Spinal cord (tissue), 9 donors: ENCODE measurements at regions not wholly inside any gene's neighbourhood (a gene's known extent, or its start where the extent isn't known, plus 50 kb on each side); places are given as distances from the start of the nearest gene placed in this dataset.
A peak's percentile ranks its signal among the peaks of the same experiment; 100 is the strongest.

Experiments
- DNase-seq, 6 donors: peaks; one replicate each; pipeline versions ENCODE4 v3.0.0 to v3.0.0-alpha.2; 2013 to 2015; ENCODE audit warnings: low spot score in 6 of 6, low read depth in 4 of 6
- H3K27ac ChIP-seq: one replicate; pipeline ENCODE4 v1.5.1; 2013; ENCODE audit warnings: low read depth, low read length, control low read depth
- H3K27me3 ChIP-seq: one replicate; pipeline ENCODE4 v1.6.1; 2013; ENCODE audit warnings: low read length; ENCODE audit not compliant: control insufficient read depth, insufficient read depth
- H3K36me3 ChIP-seq: one replicate; pipeline ENCODE4 v1.6.1; 2013; ENCODE audit warnings: low read length; ENCODE audit not compliant: control insufficient read depth, insufficient read depth
- H3K4me1 ChIP-seq: one replicate; pipeline ENCODE4 v1.6.1; 2013; ENCODE audit warnings: low read length; ENCODE audit not compliant: control insufficient read depth, insufficient read depth
- H3K4me3 ChIP-seq: one replicate; pipeline ENCODE4 v1.5.1; 2013; ENCODE audit warnings: low read depth, low read length, control low read depth
- H3K9me3 ChIP-seq: one replicate; pipeline ENCODE4 v1.6.1; 2013; ENCODE audit warnings: low read length; ENCODE audit not compliant: control insufficient read depth, insufficient read depth
- WGBS: methylation state at CpG from one replicate; pipeline ENCODE4 v1.1.5; 2013; ENCODE audit warnings: missing lambda C conversion rate; ENCODE audit not compliant: insufficient coverage; 5-methylcytosine and 5-hydroxymethylcytosine counted together
- donor health status: healthy.

DNA sequence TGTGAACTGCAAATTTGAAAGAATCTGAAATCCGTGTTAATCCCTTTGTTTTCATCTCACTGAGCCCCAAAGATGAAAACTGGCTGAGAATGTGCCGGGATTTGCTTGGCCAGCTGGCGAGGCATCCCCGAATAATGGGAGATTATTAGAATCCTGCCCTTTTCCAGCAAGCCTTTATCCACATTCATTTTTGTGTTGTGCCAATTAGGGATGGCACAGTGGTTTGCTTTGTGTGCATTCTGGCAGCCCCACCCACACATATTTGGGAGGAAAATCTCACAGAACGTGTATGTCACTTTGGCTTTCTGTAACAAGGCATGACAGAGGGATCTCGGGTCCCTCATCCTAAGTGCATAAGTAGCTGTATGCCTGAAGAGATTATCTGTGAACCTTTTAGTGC is 405.8 kb upstream of the FAM98A start:
- WGBS = 44% methylated on average over 2 of the region's 6 CpGs
- H3K27ac ChIP-seq = no peak overlapping the region
- peak in 2 of 6 donors; percentile 29 to 41 for DNase-seq

DNA sequence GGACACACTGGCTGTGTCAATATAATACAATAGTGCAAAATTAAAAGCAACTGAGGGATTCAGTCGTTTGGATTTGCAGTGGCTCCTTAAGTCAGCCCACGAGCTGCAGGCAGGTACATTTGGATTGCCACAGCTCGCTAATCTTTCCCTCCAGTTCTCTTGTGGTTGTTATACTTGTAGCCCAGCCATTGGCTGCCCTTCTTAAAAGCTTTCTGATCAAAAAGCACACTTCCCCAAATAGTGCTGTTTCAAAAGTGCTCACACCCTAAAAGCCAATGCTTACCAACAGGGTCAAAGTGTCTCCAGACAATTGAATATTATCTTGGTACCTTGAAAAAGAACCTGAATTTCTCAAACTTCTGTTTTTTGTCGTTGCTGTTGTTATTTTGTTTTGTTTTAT is 404.7 kb upstream of the FAM98A start:
- no peaks in the 10 kb centered on the region for H3K36me3 ChIP-seq
- H3K4me1 ChIP-seq = no peaks in the 10 kb centered on the region
- DNase-seq = peak in 1 of 6 donors; percentile 50
- no peak overlapping the region for H3K27ac ChIP-seq
- WGBS = 60% methylated on average over 1 of the region's 4 CpGs
- H3K9me3 ChIP-seq = no peaks in the 10 kb centered on the region
- H3K4me3 ChIP-seq = no peak overlapping the region
- no peaks in the 10 kb centered on the region for H3K27me3 ChIP-seq

More for the DNA sequence above, 405.8 kb upstream of the FAM98A start:
- no peaks in the 10 kb centered on the region for H3K4me1 ChIP-seq
- no peaks in the 10 kb centered on the region for H3K9me3 ChIP-seq
- H3K4me3 ChIP-seq = no peak overlapping the region
- no peaks in the 10 kb centered on the region for H3K27me3 ChIP-seq
- H3K36me3 ChIP-seq = no peaks in the 10 kb centered on the region

DNA sequence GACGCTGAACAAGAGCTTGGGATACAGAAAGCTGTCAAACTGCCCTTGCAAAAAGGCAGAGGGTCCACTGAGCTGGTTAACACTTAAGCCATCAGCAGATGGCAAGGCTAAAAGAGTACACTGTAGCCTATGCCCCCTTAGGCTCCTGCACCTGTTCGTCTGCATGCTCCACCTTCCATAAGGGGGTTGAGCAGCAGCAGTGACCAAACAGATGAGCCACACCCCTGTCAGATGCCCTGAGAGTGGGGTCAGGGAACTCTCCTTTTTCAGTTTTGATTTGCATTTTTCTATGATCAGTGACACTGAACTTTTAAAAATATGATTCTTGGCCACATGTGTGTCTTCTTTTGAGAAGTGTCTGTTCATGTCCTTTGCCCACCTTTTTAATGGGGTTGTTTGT is 402.5 kb upstream of the FAM98A start:
- no peaks in the 10 kb centered on the region for H3K27me3 ChIP-seq
- H3K4me3 ChIP-seq = no peak overlapping the region
- WGBS = 100% methylated on average over 1 of the region's 2 CpGs
- H3K36me3 ChIP-seq = no peaks in the 10 kb centered on the region
- H3K27ac ChIP-seq = no peak overlapping the region
- H3K9me3 ChIP-seq = peaks cover 1% of the 10 kb centered on the region
- no peaks in the 10 kb centered on the region for H3K4me1 ChIP-seq
- no peak for DNase-seq

DNA sequence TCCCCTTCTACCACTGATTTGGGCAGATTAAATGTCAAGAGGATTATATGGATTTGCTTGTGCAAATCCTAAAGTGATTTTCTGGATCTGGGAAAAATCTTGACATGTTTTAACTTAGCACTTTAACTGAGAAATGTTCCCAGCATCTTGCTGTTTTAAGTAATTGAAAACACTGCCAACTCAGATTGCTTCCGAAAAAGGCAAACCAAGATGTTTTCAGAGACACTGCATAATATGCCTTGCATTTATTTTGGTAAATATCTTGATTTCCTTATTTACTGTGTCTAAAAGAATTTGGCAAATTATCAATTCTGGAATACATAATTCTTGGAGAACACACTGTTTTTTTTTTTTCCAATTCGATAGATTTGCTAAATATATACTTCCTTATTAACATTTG is 385.0 kb upstream of the FAM98A start:
- WGBS = no CpG with 5 or more reads among the region's 2 CpGs
- H3K27me3 ChIP-seq = no peaks in the 10 kb centered on the region
- no peaks in the 10 kb centered on the region for H3K4me1 ChIP-seq
- peak in 2 of 6 donors; percentile 11 to 86 for DNase-seq
- H3K27ac ChIP-seq = no peak overlapping the region
- H3K9me3 ChIP-seq = no peaks in the 10 kb centered on the region
- no peaks in the 10 kb centered on the region for H3K36me3 ChIP-seq
- no peak overlapping the region for H3K4me3 ChIP-seq

DNA sequence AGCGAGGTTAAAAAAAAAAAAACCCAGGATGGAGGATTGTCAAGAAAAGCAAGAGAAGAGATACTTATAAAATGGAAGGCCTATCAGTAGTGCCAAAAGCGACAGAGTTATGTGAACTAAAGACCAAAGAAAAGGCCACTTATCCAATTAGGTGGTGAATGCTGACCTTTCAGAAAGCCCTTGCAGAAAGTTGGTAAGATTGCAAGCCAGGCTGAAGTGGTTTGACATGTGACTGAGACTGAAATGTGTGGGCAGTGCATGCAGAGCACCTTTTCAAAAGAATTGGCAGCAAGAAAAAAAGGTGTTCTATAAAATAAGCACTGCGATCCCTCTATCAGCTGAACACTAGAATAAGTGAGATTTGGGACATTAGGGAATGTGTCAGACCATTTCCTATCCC is 379.4 kb upstream of the FAM98A start:
- Histone ChIP-seq H3K27me3 (no peaks in the 10 kb centered on the region), H3K36me3 (no peaks in the 10 kb centered on the region), H3K4me3 (no peak overlapping the region), H3K4me1 (no peaks in the 10 kb centered on the region), H3K9me3 (no peaks in the 10 kb centered on the region), H3K27ac (no peak overlapping the region)
- 47% methylated on average over 2 of the region's 3 CpGs for WGBS
- no peak for DNase-seq

DNA sequence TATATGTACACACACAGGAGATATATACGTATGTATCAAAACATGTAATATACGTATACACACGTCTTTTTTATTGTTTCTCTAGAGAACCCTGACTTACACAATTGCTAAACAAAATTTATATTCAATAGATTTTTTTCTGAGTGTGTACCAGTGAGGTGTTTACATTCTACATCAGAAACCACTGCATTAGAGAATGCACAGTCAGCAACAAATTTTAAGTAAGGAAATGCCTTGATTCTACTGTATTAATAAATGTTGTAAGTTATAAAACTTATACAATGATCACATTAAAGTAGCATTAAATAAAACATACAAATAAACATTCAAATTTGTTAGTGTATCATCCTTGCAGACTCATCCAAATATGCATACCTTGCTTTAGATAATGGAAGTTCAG is 376.4 kb upstream of the FAM98A start:
- no peak overlapping the region for H3K27ac ChIP-seq
- H3K27me3 ChIP-seq = no peaks in the 10 kb centered on the region
- H3K36me3 ChIP-seq = no peaks in the 10 kb centered on the region
- no peaks in the 10 kb centered on the region for H3K4me1 ChIP-seq
- WGBS = no CpG with 5 or more reads among the region's 3 CpGs
- no peaks in the 10 kb centered on the region for H3K9me3 ChIP-seq
- DNase-seq = no peak
- no peak overlapping the region for H3K4me3 ChIP-seq

DNA sequence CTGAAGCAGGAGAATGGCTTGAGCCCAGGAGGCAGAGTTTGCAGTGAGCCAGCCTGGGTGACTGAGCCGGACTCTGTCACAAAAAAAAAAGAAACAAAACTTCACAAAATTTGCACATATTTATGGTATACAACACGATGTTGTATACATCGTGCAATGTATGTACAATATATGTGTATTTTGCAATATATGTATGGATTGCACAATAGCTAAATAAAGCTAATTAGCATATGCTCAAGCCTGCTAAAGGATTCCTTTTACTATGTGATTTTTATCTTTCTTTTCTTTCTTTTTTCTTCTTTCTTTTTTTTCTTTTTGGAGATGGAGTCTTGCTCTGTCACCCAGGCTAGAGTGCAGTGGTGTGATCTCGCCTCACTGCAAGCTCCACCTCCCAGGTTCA is 368.0 kb upstream of the FAM98A start:
- Histone ChIP-seq H3K9me3 (no peaks in the 10 kb centered on the region), H3K27ac (no peak overlapping the region), H3K36me3 (no peaks in the 10 kb centered on the region), H3K27me3 (no peaks in the 10 kb centered on the region), H3K4me3 (no peak overlapping the region), H3K4me1 (no peaks in the 10 kb centered on the region)
- WGBS = no CpG with 5 or more reads among the region's 4 CpGs
- DNase-seq = no peak

DNA sequence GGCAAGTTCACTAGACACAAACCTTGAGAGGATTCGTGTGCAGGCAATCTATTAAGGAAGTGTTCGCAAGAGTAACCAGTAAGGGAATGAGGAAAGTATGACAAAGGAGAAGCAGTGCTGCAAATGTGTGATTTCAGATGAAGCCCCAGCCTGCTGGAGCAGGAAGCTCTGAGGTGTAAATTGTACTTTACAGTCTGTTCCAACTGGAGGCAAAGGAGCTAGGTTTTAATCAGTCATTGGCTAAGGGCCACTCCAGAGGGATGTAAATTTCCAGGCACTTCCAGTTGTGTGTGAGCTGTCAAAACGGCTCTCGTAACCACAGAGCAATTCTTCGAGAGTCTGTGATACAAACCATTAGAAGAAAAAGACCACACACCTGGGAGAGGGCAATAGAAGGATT is 359.5 kb upstream of the FAM98A start:
- peak in 4 of 6 donors; percentile 7 to 62 (median 26) for DNase-seq
- H3K4me3 ChIP-seq = no peak overlapping the region
- 21% methylated on average over 2 of the region's 5 CpGs for WGBS

DNA sequence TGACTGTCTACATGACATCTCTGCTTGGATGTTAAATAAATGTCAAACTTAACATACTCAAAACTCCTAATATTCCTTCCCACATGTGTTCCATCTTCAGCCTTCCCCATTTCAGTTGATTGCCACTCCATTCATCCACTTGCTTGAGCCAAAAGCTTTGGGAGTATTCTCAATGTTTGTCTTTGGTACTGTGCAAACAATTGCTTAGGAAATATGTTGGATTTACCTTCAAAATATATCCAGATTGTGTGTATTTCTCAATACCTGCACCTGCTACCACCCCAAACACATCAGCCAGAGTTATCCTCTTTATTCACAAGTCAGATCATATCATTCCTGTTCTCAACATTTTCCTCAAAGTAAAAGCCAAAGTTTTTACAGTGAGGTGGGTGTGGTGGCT is 350.3 kb upstream of the FAM98A start:
- Histone ChIP-seq H3K4me1 (no peaks in the 10 kb centered on the region), H3K36me3 (no peaks in the 10 kb centered on the region), H3K4me3 (no peak overlapping the region), H3K9me3 (no peaks in the 10 kb centered on the region), H3K27me3 (no peaks in the 10 kb centered on the region), H3K27ac (no peak overlapping the region)
- no peak for DNase-seq

More for the DNA sequence above, 359.5 kb upstream of the FAM98A start:
- Histone ChIP-seq H3K9me3 (no peaks in the 10 kb centered on the region), H3K4me1 (no peaks in the 10 kb centered on the region), H3K27ac (no peak overlapping the region), H3K27me3 (no peaks in the 10 kb centered on the region), H3K36me3 (no peaks in the 10 kb centered on the region)

DNA sequence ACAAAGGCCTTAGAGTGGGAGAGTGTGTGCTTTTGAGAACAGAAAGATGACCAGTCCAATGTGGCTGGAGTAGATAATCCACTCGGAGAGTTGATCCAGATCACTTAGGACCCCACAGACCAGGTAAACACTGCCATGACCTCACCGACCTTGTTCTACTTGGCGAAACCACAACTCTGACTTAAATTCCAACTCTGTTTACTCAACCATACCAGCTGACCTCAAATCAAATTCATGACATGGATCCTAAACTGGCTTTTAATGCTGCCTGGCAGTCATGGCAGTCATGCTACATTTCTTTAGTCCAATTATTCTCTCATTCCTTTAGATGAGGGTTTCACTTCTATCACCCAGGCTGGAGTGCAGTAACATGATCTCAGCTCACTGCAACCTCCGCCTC is 347.1 kb upstream of the FAM98A start:
- H3K27me3 ChIP-seq = no peaks in the 10 kb centered on the region
- no peak overlapping the region for H3K4me3 ChIP-seq
- 93% methylated on average over 4 of the region's 4 CpGs for WGBS
- H3K27ac ChIP-seq = no peak overlapping the region
- H3K4me1 ChIP-seq = no peaks in the 10 kb centered on the region
- no peaks in the 10 kb centered on the region for H3K36me3 ChIP-seq
- H3K9me3 ChIP-seq = no peaks in the 10 kb centered on the region
- no peak for DNase-seq
